Progenitor cell of endocrine pancreas (in vitro differentiated cells): ENCODE measurements at regions not wholly inside any gene's neighbourhood (a gene's known extent, or its start where the extent isn't known, plus 50 kb on each side); places are given as distances from the start of the nearest gene placed in this dataset.

Experiments used
- DNase-seq: peaks from one replicate; pipeline ENCODE4 v3.0.0; 2021; ENCODE audit warnings: low spot score; ENCODE audit not compliant: unreplicated experiment
- H3K27ac Mint-ChIP-seq: 2 replicates; pipeline ENCODE4 v1.8.0; 2021; ENCODE audit warnings: mild to moderate bottlenecking, moderate library complexity, mixed read lengths
- H3K27me3 Mint-ChIP-seq: 2 replicates; pipeline ENCODE4 v1.8.0; 2021; ENCODE audit warnings: mixed read lengths
- H3K36me3 Mint-ChIP-seq: 2 replicates; pipeline ENCODE4 v1.8.0; 2022; ENCODE audit warnings: mixed read lengths; ENCODE audit not compliant: insufficient read depth
- H3K4me1 Mint-ChIP-seq: 2 replicates; pipeline ENCODE4 v1.8.0; 2021; ENCODE audit warnings: low read depth, mixed read lengths
- H3K4me3 Mint-ChIP-seq: 2 replicates; pipeline ENCODE4 v1.8.0; 2021; ENCODE audit warnings: low read depth, mild to moderate bottlenecking, moderate library complexity, mixed read lengths
- H3K9me3 Mint-ChIP-seq: 2 replicates; pipeline ENCODE4 v1.8.0; 2021; ENCODE audit warnings: low read depth, mixed read lengths
- CTCF ChIP-seq: fragments of 200-600 bp; sonication (generic); IDR thresholded peaks from one replicate; pipeline ENCODE4 v1.5.0; 2021; ENCODE audit warnings: antibody characterized with exemption, mild to moderate bottlenecking; ENCODE audit not compliant: unreplicated experiment

- Mint-ChIP-seq H3K36me3 (no peaks in the 10 kb centered on the region), H3K4me1 (peaks cover 15% of the 10 kb centered on the region), H3K4me3 (no peak overlapping the region), H3K27ac (no peak overlapping the region), H3K27me3 (no peaks in the 10 kb centered on the region), H3K9me3 (no peaks in the 10 kb centered on the region)
- TF ChIP-seq CTCF, result no peak
- DNase-seq, result no peak
These were observed 527.7 kb downstream of the RPS29 start for GRCh38 chr14:49058511-49058910.

GRCh38 chr14:49057838-49058510, 528.2 kb downstream of the RPS29 start:
- H3K27me3 Mint-ChIP-seq, result no peaks in the 10 kb centered on the region
- H3K27ac Mint-ChIP-seq, result no peak overlapping the region
- no peak for DNase-seq
- H3K9me3 Mint-ChIP-seq, result no peaks in the 10 kb centered on the region
- TF ChIP-seq CTCF, result no peak
- no peak overlapping the region for H3K4me3 Mint-ChIP-seq
- peaks cover 15% of the 10 kb centered on the region for H3K4me1 Mint-ChIP-seq
- H3K36me3 Mint-ChIP-seq, result no peaks in the 10 kb centered on the region

GRCh38 chr14:49056021-49056420, 530.2 kb downstream of the RPS29 start:
- Mint-ChIP-seq H3K27ac (no peak overlapping the region), H3K4me3 (no peak overlapping the region), H3K9me3 (no peaks in the 10 kb centered on the region), H3K4me1 (peaks cover 15% of the 10 kb centered on the region), H3K36me3 (no peaks in the 10 kb centered on the region), H3K27me3 (no peaks in the 10 kb centered on the region)
- no peak for TF ChIP-seq CTCF
- no peak for DNase-seq

GRCh38 chr14:49052521-49052920, 533.7 kb downstream of the RPS29 start:
- H3K4me3 Mint-ChIP-seq, result no peak overlapping the region
- no peaks in the 10 kb centered on the region for H3K36me3 Mint-ChIP-seq
- no peak for DNase-seq
- no peaks in the 10 kb centered on the region for H3K9me3 Mint-ChIP-seq
- TF ChIP-seq CTCF, result no peak
- H3K27ac Mint-ChIP-seq, result no peak overlapping the region
- no peaks in the 10 kb centered on the region for H3K27me3 Mint-ChIP-seq
- no peaks in the 10 kb centered on the region for H3K4me1 Mint-ChIP-seq

GRCh38 chr14:49051328-49052060, 534.7 kb downstream of the RPS29 start:
- Mint-ChIP-seq H3K27ac (no peak overlapping the region), H3K36me3 (no peaks in the 10 kb centered on the region), H3K9me3 (no peaks in the 10 kb centered on the region), H3K27me3 (no peaks in the 10 kb centered on the region), H3K4me1 (no peaks in the 10 kb centered on the region), H3K4me3 (no peak overlapping the region)
- DNase-seq, result no peak
- TF ChIP-seq CTCF, result no peak
